ENCODE measurements at regions not wholly inside any gene's neighbourhood (a gene's known extent, or its start where the extent isn't known, plus 50 kb on each side); places are given as distances from the start of the nearest gene placed in this dataset.
"Not testable (repeated sequence)": the region's sequence is repeated elsewhere in the genome, so short reads cannot be mapped to it uniquely, and the experiment has no call there.

DNA sequence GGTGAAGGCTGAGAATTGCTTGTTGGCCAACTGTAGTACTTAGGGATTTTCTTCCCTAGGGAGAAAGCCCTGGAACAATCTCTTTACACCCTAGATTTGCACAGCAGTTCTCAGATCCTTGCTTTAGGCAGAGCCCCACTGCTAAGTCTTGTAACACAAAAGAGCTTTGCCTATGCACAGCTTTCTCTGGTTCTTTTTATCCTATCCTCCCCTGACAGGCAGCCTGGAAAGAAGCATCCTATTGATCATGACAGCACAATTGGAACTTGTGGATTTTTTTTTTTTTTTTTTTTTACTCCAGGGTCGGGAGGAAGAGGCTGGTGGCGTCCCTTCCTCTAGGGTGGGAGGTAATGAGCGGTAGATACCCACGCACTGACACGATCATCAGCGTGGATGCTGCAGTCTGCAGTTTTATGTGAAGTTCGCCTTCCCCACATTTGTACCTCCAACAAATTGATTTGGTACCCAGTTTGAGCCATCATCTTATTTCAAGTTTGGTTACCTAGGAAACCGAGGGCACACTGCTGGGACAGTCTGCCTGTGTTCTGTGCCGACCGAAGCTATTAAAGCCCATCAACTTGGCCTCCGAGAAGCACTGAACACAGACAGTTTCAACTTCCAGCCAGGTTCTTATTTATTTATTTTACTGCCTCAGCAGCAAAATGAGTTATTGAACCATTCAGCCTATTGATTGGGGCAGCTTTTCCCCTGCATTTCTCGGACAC is 110.1 kb downstream of the NRN1 start:
- intact Hi-C loops (cut with DNase I, micrococcal nuclease) = no loop called here
- DNase-seq (no peak), ATAC-seq (no peak)
- H3K4me1 ChIP-seq (ENCODE audit: low read depth) = no peaks in the 10 kb centered on the region
- H3K4me3 ChIP-seq = no peak overlapping the region
- H3K9me3 ChIP-seq = no peaks in the 10 kb centered on the region
- H3K36me3 ChIP-seq (ENCODE audit: low read depth) = no peaks in the 10 kb centered on the region
- TF ChIP-seq, protein P1, sequence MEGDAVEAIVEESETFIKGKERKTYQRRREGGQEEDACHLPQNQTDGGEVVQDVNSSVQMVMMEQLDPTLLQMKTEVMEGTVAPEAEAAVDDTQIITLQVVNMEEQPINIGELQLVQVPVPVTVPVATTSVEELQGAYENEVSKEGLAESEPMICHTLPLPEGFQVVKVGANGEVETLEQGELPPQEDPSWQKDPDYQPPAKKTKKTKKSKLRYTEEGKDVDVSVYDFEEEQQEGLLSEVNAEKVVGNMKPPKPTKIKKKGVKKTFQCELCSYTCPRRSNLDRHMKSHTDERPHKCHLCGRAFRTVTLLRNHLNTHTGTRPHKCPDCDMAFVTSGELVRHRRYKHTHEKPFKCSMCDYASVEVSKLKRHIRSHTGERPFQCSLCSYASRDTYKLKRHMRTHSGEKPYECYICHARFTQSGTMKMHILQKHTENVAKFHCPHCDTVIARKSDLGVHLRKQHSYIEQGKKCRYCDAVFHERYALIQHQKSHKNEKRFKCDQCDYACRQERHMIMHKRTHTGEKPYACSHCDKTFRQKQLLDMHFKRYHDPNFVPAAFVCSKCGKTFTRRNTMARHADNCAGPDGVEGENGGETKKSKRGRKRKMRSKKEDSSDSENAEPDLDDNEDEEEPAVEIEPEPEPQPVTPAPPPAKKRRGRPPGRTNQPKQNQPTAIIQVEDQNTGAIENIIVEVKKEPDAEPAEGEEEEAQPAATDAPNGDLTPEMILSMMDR (IDR thresholded peaks at IDR 0.05) = no peak

DNA sequence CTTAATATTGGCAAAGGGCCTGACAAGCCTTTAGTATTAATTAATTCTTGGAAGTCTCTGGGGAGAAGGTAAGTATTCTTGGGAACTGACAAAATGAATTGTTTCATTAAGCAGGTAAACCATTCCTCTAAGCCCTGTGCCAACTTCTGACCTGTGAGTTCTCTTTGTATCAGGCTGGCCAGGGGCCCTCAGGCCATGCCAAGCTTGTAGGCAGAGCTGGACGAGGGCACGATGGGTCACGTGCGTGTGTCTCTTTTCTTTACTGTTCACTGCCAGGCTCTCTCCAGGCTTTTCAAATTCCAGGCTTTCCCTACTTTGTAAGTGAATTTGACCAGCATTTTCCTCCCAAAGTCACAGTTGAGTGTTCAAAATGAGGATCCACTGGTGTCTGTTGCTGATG is 112.4 kb downstream of the NRN1 start:
- no peak for DNase-seq
- Histone ChIP-seq H3K9me3 (no peaks in the 10 kb centered on the region), H3K4me3 (no peak overlapping the region), H3K36me3 (ENCODE audit: low read depth) (no peaks in the 10 kb centered on the region), H3K4me1 (ENCODE audit: low read depth) (no peaks in the 10 kb centered on the region)
- no peak for ATAC-seq
- TF ChIP-seq, protein P1 (IDR thresholded peaks at IDR 0.05) = no peak
- intact Hi-C loops (cut with DNase I, micrococcal nuclease) = no loop called here

DNA sequence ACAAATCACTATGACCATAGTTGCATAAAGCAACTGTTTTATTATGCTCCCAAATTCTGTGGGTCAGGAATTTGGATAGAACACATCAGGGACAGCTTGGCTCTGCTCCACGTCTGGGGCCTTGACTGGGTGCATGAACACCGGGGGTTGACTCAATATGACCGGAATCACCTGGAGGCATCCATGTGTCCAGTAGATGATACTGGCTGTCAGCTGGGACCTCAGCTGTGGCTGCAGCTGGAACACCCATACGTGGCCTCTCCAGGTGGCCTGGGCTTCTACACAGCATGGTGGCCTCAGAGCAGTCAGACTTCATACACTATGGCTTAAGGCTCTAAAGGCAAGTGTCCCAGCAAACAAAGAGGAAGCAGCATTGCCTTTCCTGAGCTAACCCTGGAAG is 113.4 kb downstream of the NRN1 start:
- Histone ChIP-seq H3K4me3 (no peak overlapping the region), H3K9me3 (no peaks in the 10 kb centered on the region), H3K4me1 (ENCODE audit: low read depth) (no peaks in the 10 kb centered on the region), H3K36me3 (ENCODE audit: low read depth) (no peaks in the 10 kb centered on the region)
- ATAC-seq (no peak), DNase-seq (no peak)
- intact Hi-C loops (cut with DNase I, micrococcal nuclease) = no loop called here
- TF ChIP-seq, protein P1 (IDR thresholded peaks at IDR 0.05) = no peak

DNA sequence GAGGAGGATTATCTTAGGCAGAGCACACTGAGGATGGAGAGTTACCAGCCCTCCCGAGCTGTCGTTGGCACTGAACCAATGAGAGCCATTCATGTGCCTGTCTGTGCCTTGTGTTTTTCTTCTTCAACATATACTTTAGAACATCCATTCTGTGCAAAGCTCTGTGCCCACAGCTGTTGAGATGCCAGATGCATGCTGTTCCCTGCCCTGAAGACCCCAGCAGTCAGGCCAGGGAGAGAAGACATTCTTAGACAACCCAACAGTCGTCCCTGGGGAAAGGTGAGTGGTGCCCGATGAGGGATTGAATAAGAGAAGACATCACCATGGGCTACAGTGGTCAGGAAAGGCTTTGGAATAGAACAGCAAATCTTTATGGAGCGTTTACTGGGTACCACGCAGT is 114.1 kb downstream of the NRN1 start:
- intact Hi-C loops (cut with DNase I, micrococcal nuclease) = no loop called here
- no peak overlapping the region for H3K4me3 ChIP-seq
- ATAC-seq (no peak), DNase-seq (no peak)
- H3K4me1 ChIP-seq (ENCODE audit: low read depth) = no peaks in the 10 kb centered on the region
- no peaks in the 10 kb centered on the region for H3K9me3 ChIP-seq
- TF ChIP-seq, protein P1 (IDR thresholded peaks at IDR 0.05) = no peak
- no peaks in the 10 kb centered on the region for H3K36me3 ChIP-seq (ENCODE audit: low read depth)

DNA sequence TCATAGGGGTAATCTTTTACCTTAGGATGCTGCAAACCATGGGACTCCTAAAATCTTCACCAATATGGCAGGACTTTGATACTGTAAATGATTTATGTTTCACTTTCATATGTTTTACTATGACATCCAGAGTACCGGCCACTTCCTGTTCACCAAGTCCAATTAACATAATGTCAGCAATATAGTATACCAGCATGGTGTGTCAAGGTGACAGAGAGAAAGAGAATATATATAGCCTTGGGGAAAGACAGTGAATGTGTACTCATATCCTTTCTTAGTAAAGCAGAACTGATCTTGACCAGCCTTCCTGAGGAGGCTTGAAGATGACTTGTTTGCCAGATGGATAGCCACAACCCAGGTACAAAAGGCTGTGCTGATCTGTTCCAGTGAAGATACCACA is 127.9 kb downstream of the NRN1 start:
- TF ChIP-seq, protein P1 (IDR thresholded peaks at IDR 0.05) = no peak
- Histone ChIP-seq H3K9me3 (no peaks in the 10 kb centered on the region), H3K4me1 (ENCODE audit: low read depth) (no peaks in the 10 kb centered on the region), H3K4me3 (no peak overlapping the region), H3K36me3 (ENCODE audit: low read depth) (no peaks in the 10 kb centered on the region)
- intact Hi-C loops (cut with DNase I, micrococcal nuclease) = no loop called here
- ATAC-seq = peak; percentile 25
- DNase-seq = no peak

DNA sequence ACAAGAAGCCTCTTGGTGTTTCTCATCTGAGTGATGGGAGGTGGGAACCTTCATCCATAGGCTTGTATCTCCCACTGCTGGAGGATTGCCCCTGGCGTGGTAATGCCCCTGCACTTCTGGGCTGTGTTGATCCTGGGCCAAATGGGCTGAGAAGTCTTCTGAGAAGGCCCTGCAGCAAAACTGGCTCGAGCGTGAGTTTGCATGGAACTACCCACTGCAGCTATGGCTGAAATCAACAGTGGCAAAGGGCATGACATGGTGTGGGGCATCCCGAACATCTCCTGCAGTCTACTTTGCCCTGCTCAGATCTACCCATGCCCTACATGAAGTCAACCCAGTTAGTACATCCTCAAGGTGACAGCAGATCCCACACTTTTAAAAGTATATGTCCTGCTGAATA is 130.6 kb downstream of the NRN1 start:
- intact Hi-C loops (cut with DNase I, micrococcal nuclease) = no loop called here
- Histone ChIP-seq H3K36me3 (ENCODE audit: low read depth) (no peaks in the 10 kb centered on the region), H3K9me3 (no peaks in the 10 kb centered on the region), H3K4me3 (no peak overlapping the region), H3K4me1 (ENCODE audit: low read depth) (no peaks in the 10 kb centered on the region)
- ATAC-seq (no peak), DNase-seq (no peak)
- TF ChIP-seq, protein P1 (IDR thresholded peaks at IDR 0.05) = no peak

DNA sequence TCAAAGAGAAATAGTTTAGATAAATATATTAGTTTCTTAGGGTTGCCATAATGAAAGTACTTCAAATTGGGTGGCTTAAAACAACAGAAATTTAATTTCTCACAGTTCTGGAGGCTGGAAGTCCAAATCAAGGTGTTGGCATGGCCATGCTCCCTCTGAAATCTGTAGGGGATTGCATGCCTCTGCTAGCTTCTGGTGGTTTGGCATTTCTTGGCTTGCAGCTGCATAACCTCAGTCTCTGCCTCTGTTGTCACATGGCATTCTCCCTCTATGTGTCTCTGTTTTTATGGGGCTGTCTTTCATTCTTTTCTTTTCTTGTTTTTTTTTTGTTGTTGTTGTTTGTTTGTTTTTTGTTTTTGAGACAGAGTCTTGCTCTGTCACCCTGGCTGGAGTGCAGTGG is 132.7 kb downstream of the NRN1 start:
- intact Hi-C loops (cut with DNase I, micrococcal nuclease) = not testable (repeated sequence)

More for the DNA sequence above, 132.7 kb downstream of the NRN1 start:
- H3K36me3 ChIP-seq (ENCODE audit: low read depth); DNase-seq; H3K4me1 ChIP-seq (ENCODE audit: low read depth); H3K4me3 ChIP-seq; H3K9me3 ChIP-seq; ATAC-seq: not testable (repeated sequence)

Measured in mucosa of descending colon (tissue), 3 donors.